Adrenal gland (tissue), 9 donors: ENCODE measurements at regions not wholly inside any gene's neighbourhood (a gene's known extent, or its start where the extent isn't known, plus 50 kb on each side); places are given as distances from the start of the nearest gene placed in this dataset.

ENCODE experiments used
- DNase-seq, 7 donors: peaks; one replicate each; pipeline ENCODE4 v3.0.0-alpha.2; 2019 to 2020
- H3K27ac ChIP-seq, 5 donors: fragments of 200-600 bp; sonication (generic) in 4 of 5; 1 replicate in 3 of 5; 2 replicates in 2 of 5; pipeline versions ENCODE4 v1.5.1 to v1.8.0; 2016 to 2020; ENCODE audit warnings: mild to moderate bottlenecking in 1 of 5
- H3K27me3 ChIP-seq: fragments of 200-600 bp; 2 replicates; pipeline ENCODE4 v1.8.0; 2021
- H3K36me3 ChIP-seq, 2 donors: fragments of 200-600 bp; replicated peaks in 1 of 2; 1 replicate in 1 of 2; 2 replicates in 1 of 2; pipeline versions ENCODE4 v1.5.1 to v1.8.0; 2018 to 2022
- H3K4me1 ChIP-seq, 2 donors: fragments of 200-600 bp; replicated peaks in 1 of 2; 1 replicate in 1 of 2; 2 replicates in 1 of 2; pipeline versions ENCODE4 v1.5.1 to v1.8.0; 2018 to 2021
- H3K4me3 ChIP-seq, 4 donors: fragments of 200-600 bp; sonication (generic) in 3 of 4; one replicate each; pipeline ENCODE4 v1.5.1; 2016 to 2018
- H3K9me3 ChIP-seq, 3 donors: fragments of 200-600 bp; sonication (generic) in 1 of 3; replicated peaks in 1 of 3; 1 replicate in 2 of 3; 2 replicates in 1 of 3; pipeline versions ENCODE4 v1.5.1 to v1.8.0; 2016 to 2021
- CTCF ChIP-seq, 6 experiments: fragments of 450-650 bp in 4 of 6; fragments of 200-600 bp in 2 of 6; sonication (generic) in 1 of 6; IDR thresholded peaks; 1 replicate in 5 of 6; 2 replicates in 1 of 6; pipeline versions ENCODE4 v1.5.1 to v1.8.0; 2016 to 2021; ENCODE audit warnings: antibody characterized with exemption in 6 of 6, mild to moderate bottlenecking in 2 of 6, moderate library complexity in 1 of 6
- POLR2A ChIP-seq, 2 donors: fragments of 450-650 bp; IDR thresholded peaks; one replicate each; pipeline ENCODE4 v1.6.1; 2017; ENCODE audit warnings: antibody characterized with exemption in 2 of 2, mild to moderate bottlenecking in 2 of 2, moderate library complexity in 1 of 2
- WGBS, 4 donors: extraction: QIAGEN DNeasy Blood & Tissue Kit in 2 of 4; methylation state at CpG; one replicate each; pipeline versions ENCODE4 v1.1.5 to v1.1.7; 2013 to 2017; 5-methylcytosine and 5-hydroxymethylcytosine counted together
- intact Hi-C, 2 donors: fragments of 100-400 bp; cut with DNase I; formaldehyde crosslinking; loops; one replicate each; pipeline versions ENCODE4 v1.14.1 to v1.15.0; 2022 to 2023
- donor health status: healthy with polysubstance abuse.
- donor health status: Bipolar disorder and iron deficiency.
- donor health status: DM: yes; HTN: yes; CAD: no.
- donor health status: DM: no; HTN: no; CAD: no.
- donor health status: DM: no; HTN: no; CAD: no.

GRCh38 chr21:28426545-28426944, 566.1 kb downstream of the LTN1 start:
- no peaks in the 10 kb centered on the region for H3K9me3 ChIP-seq
- H3K4me1 ChIP-seq: no peaks in the 10 kb centered on the region
- no peak overlapping the region for H3K4me3 ChIP-seq
- no peak for DNase-seq
- intact Hi-C loops: no loop called here
- H3K27ac ChIP-seq: no peak overlapping the region
- no peaks in the 10 kb centered on the region for H3K27me3 ChIP-seq
- H3K36me3 ChIP-seq: no peaks in the 10 kb centered on the region
- no peak for TF ChIP-seq CTCF (IDR thresholded peaks at IDR 0.05)
- no peak for TF ChIP-seq POLR2A (IDR thresholded peaks at IDR 0.05)

- intact Hi-C loops: no loop called here
- no peaks in the 10 kb centered on the region for H3K9me3 ChIP-seq
- H3K4me1 ChIP-seq: no peaks in the 10 kb centered on the region
- TF ChIP-seq POLR2A (IDR thresholded peaks at IDR 0.05) (no peak), CTCF (IDR thresholded peaks at IDR 0.05) (no peak)
- H3K27ac ChIP-seq: no peak overlapping the region
- no peaks in the 10 kb centered on the region for H3K27me3 ChIP-seq
- no peak for DNase-seq
- 20 to 67% (median 29%) methylated on average over 3 of the region's 3 CpGs for WGBS, 4 donors
- no peaks in the 10 kb centered on the region for H3K36me3 ChIP-seq
- no peak overlapping the region for H3K4me3 ChIP-seq
Observed at GRCh38 chr21:28423521-28424190, 569.0 kb downstream of the LTN1 start.

GRCh38 chr21:28421716-28422524, 570.8 kb downstream of the LTN1 start:
- Histone ChIP-seq H3K9me3 (no peaks in the 10 kb centered on the region), H3K36me3 (no peaks in the 10 kb centered on the region), H3K4me1 (no peaks in the 10 kb centered on the region), H3K27ac (no peak overlapping the region), H3K4me3 (no peak overlapping the region), H3K27me3 (no peaks in the 10 kb centered on the region)
- intact Hi-C loops: no loop called here
- DNase-seq: no peak
- TF ChIP-seq CTCF (IDR thresholded peaks at IDR 0.05) (no peak), POLR2A (IDR thresholded peaks at IDR 0.05) (no peak)
- 62 to 77% (median 73%) methylated on average over 3 of the region's 3 CpGs for WGBS, 4 donors

- Histone ChIP-seq H3K4me3 (no peak overlapping the region), H3K4me1 (no peaks in the 10 kb centered on the region), H3K27me3 (no peaks in the 10 kb centered on the region), H3K9me3 (no peaks in the 10 kb centered on the region), H3K36me3 (no peaks in the 10 kb centered on the region), H3K27ac (no peak overlapping the region)
- 45 to 68% (median 55%) methylated on average over 2 of the region's 2 CpGs for WGBS, 4 donors
- DNase-seq: no peak
- intact Hi-C loops: no loop called here
- TF ChIP-seq POLR2A (IDR thresholded peaks at IDR 0.05): no peak
- TF ChIP-seq CTCF (IDR thresholded peaks at IDR 0.05): no peak
Observed at GRCh38 chr21:28419811-28420210, 572.9 kb downstream of the LTN1 start.
